ENCODE measurements at regions not wholly inside any gene's neighbourhood (a gene's known extent, or its start where the extent isn't known, plus 50 kb on each side); places are given as distances from the start of the nearest gene placed in this dataset.

- Histone ChIP-seq H3K27me3 (ENCODE audit: control insufficient read depth, insufficient read depth, low read length) (no peaks in the 10 kb centered on the region), H3K36me3 (ENCODE audit: control insufficient read depth, insufficient read depth, low read length) (no peaks in the 10 kb centered on the region), H3K4me3 (ENCODE audit: low read depth, low read length) (no peak overlapping the region)
- no peak for TF ChIP-seq CTCF (IDR thresholded peaks at IDR 0.05; ENCODE audit: insufficient read depth, low read length, severe bottlenecking)
- FAIRE-seq, result no peak
- no peak for DNase-seq (ENCODE audit: low read depth)
Observed at GRCh38 chr9:75653335-75653734, 237.1 kb upstream of the PCSK5 start.

GRCh38 chr9:75653750-75654149 is 236.7 kb upstream of the PCSK5 start:
- DNase-seq (ENCODE audit: low read depth), result no peak
- no peak for FAIRE-seq
- no peaks in the 10 kb centered on the region for H3K36me3 ChIP-seq (ENCODE audit: control insufficient read depth, insufficient read depth, low read length)
- no peak overlapping the region for H3K4me3 ChIP-seq (ENCODE audit: low read depth, low read length)
- TF ChIP-seq CTCF (IDR thresholded peaks at IDR 0.05; ENCODE audit: insufficient read depth, low read length, severe bottlenecking), result no peak
- H3K27me3 ChIP-seq (ENCODE audit: control insufficient read depth, insufficient read depth, low read length), result no peaks in the 10 kb centered on the region

GRCh38 chr9:75657015-75657414 is 233.5 kb upstream of the PCSK5 start:
- DNase-seq (ENCODE audit: low read depth) (no peak), FAIRE-seq (no peak)
- Histone ChIP-seq H3K27me3 (ENCODE audit: control insufficient read depth, insufficient read depth, low read length) (no peaks in the 10 kb centered on the region), H3K36me3 (ENCODE audit: control insufficient read depth, insufficient read depth, low read length) (no peaks in the 10 kb centered on the region), H3K4me3 (ENCODE audit: low read depth, low read length) (no peak overlapping the region)
- no peak for TF ChIP-seq CTCF (IDR thresholded peaks at IDR 0.05; ENCODE audit: insufficient read depth, low read length, severe bottlenecking)

GRCh38 chr9:75658301-75658905 is 232.1 kb upstream of the PCSK5 start:
- Histone ChIP-seq H3K27me3 (ENCODE audit: control insufficient read depth, insufficient read depth, low read length) (no peaks in the 10 kb centered on the region), H3K36me3 (ENCODE audit: control insufficient read depth, insufficient read depth, low read length) (no peaks in the 10 kb centered on the region), H3K4me3 (ENCODE audit: low read depth, low read length) (no peak overlapping the region)
- no peak for TF ChIP-seq CTCF (IDR thresholded peaks at IDR 0.05; ENCODE audit: insufficient read depth, low read length, severe bottlenecking)
- DNase-seq (ENCODE audit: low read depth) (no peak), FAIRE-seq (no peak)

- no peak for TF ChIP-seq CTCF (IDR thresholded peaks at IDR 0.05; ENCODE audit: insufficient read depth, low read length, severe bottlenecking)
- peak; percentile 20 for DNase-seq (ENCODE audit: low read depth)
- no peak for FAIRE-seq
- Histone ChIP-seq H3K36me3 (ENCODE audit: control insufficient read depth, insufficient read depth, low read length) (no peaks in the 10 kb centered on the region), H3K27me3 (ENCODE audit: control insufficient read depth, insufficient read depth, low read length) (no peaks in the 10 kb centered on the region), H3K4me3 (ENCODE audit: low read depth, low read length) (no peak overlapping the region)
Observed at GRCh38 chr9:75664597-75664996, 225.9 kb upstream of the PCSK5 start.

Measured in bronchial epithelial cell (primary cell).